ACC112 (cell line): ENCODE measurements at regions not wholly inside any gene's neighbourhood (a gene's known extent, or its start where the extent isn't known, plus 50 kb on each side); places are given as distances from the start of the nearest gene placed in this dataset.

Experiments
- H2AFZ ChIP-seq: fragments of 200-600 bp; sonication (generic); one replicate; pipeline ENCODE4 v1.6.0; 2017; ENCODE audit warnings: antibody characterized with exemption, low read length; ENCODE audit not compliant: unreplicated experiment
- H3K27ac ChIP-seq: fragments of 200-600 bp; sonication (generic); 2 replicates; pipeline ENCODE4 v1.5.1; 2014; ENCODE audit warnings: low read depth, mild to moderate bottlenecking, antibody characterized with exemption, low read length, moderate library complexity
- H3K27me3 ChIP-seq: fragments of 200-600 bp; sonication (generic); 2 replicates; pipeline ENCODE4 v1.6.1; 2014; ENCODE audit warnings: mild to moderate bottlenecking, antibody characterized with exemption, low read length, moderate library complexity, mixed read lengths; ENCODE audit not compliant: insufficient read depth
- H3K36me3 ChIP-seq: fragments of 200-600 bp; sonication (generic); 2 replicates; pipeline ENCODE4 v1.6.1; 2016; ENCODE audit warnings: mild to moderate bottlenecking, antibody characterized with exemption, low read length, moderate library complexity, mixed read lengths; ENCODE audit not compliant: insufficient read depth
- H3K4me1 ChIP-seq: fragments of 200-600 bp; sonication (generic); one replicate; pipeline ENCODE4 v1.6.1; 2016; ENCODE audit warnings: low read length, mixed read lengths; ENCODE audit not compliant: insufficient read depth, unreplicated experiment, control insufficient read depth
- H3K4me3 ChIP-seq: fragments of 200-600 bp; sonication (generic); 2 replicates; pipeline ENCODE4 v1.5.1; 2014; ENCODE audit warnings: mild to moderate bottlenecking, low read depth, low read length
- H3K79me2 ChIP-seq: fragments of 200-600 bp; sonication (generic); one replicate; pipeline ENCODE4 v1.6.0; 2016; ENCODE audit warnings: low read length; ENCODE audit not compliant: control insufficient read depth, unreplicated experiment, insufficient read depth

DNA sequence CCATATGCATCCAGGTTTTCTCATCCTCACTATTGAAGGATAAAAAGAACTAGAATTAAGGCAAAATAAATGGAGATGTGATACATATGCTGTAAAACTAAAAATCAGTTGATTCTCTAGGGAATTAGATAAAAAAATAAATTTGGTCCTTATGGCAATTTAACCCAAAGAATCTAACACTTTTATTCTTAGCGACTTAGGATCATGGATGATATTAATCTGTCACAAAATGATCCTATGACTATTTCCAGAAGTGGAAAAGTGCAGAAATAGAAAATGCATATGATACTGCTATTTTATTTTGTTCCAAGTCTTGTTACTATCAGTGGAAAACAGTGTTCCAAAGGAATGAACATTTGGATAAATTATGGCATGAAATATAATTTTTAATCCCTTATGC lies 746.3 kb downstream of the ROBO2 start:
- Histone ChIP-seq H2AFZ (no peak overlapping the region), H3K79me2 (no peaks in the 10 kb centered on the region), H3K4me3 (no peak overlapping the region)

GRCh38 chr3:77795013-77795412 lies 755.1 kb downstream of the ROBO2 start:
- H3K4me3 ChIP-seq: no peak overlapping the region
- H3K36me3 ChIP-seq: no peaks in the 10 kb centered on the region
- no peaks in the 10 kb centered on the region for H3K79me2 ChIP-seq
- H2AFZ ChIP-seq: no peak overlapping the region
- no peaks in the 10 kb centered on the region for H3K4me1 ChIP-seq
- no peak overlapping the region for H3K27ac ChIP-seq
- peaks cover 4% of the 10 kb centered on the region; the same call in 1 of the 2 replicates for H3K27me3 ChIP-seq

More for the DNA sequence above, 746.3 kb downstream of the ROBO2 start:
- H3K27me3 ChIP-seq: peaks cover 10% of the 10 kb centered on the region; the same call in 1 of the 2 replicates
- no peak overlapping the region for H3K27ac ChIP-seq
- no peaks in the 10 kb centered on the region for H3K36me3 ChIP-seq
- H3K4me1 ChIP-seq: no peaks in the 10 kb centered on the region

GRCh38 chr3:77799278-77799677 lies 759.4 kb downstream of the ROBO2 start:
- Histone ChIP-seq H3K27ac (no peak overlapping the region), H3K4me1 (no peaks in the 10 kb centered on the region), H3K79me2 (no peaks in the 10 kb centered on the region), H2AFZ (no peak overlapping the region), H3K4me3 (no peak overlapping the region), H3K27me3 (peaks cover 13% of the 10 kb centered on the region), H3K36me3 (no peaks in the 10 kb centered on the region)

DNA sequence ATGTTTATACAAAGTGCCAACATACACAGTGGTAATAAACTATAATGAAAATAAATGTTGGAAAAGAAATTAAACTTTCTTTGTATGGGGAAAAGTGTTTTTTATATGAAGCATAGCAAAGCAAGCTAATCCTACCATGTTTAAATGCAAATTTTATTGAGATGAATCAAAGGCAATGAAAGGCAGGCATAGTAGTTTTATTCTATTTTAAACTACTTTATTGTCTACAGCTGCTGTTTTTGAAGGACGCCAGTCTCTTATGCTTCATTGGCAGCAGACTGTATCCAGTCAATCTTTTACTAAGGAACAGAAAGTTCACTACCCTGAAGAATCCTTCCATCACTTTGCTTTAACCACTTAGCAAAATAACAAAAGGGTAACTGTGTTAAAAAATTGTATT lies 761.0 kb downstream of the ROBO2 start:
- Histone ChIP-seq H3K79me2 (no peaks in the 10 kb centered on the region), H3K4me1 (no peaks in the 10 kb centered on the region), H3K27ac (no peak overlapping the region), H3K36me3 (no peaks in the 10 kb centered on the region), H2AFZ (no peak overlapping the region), H3K4me3 (no peak overlapping the region), H3K27me3 (peaks cover 13% of the 10 kb centered on the region)

GRCh38 chr3:77807312-77807711 lies 767.4 kb downstream of the ROBO2 start:
- H3K27me3 ChIP-seq: peaks cover 6% of the 10 kb centered on the region
- no peaks in the 10 kb centered on the region for H3K36me3 ChIP-seq
- H3K4me3 ChIP-seq: no peak overlapping the region
- H3K27ac ChIP-seq: no peak overlapping the region
- no peaks in the 10 kb centered on the region for H3K4me1 ChIP-seq
- no peak overlapping the region for H2AFZ ChIP-seq
- no peaks in the 10 kb centered on the region for H3K79me2 ChIP-seq

DNA sequence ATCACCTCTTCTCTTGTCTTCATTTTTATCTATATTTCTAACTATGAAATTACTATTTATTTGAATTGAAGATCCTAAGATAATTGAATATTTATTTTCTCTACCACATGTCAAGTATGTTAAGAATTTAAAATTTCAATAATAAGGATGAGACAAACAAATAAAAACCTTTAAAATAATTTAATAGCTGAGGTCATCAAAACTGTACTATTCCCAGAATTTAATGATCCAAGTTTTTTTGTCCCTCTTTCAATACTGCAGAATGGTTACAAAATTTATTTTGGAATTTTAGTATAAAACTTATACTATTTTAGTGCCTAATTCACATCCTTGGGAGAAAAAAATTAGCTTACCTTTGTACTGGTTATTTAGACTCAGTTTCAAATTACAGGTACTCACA lies 774.9 kb downstream of the ROBO2 start:
- Histone ChIP-seq H3K4me1 (no peaks in the 10 kb centered on the region), H3K27ac (no peak overlapping the region), H3K36me3 (no peaks in the 10 kb centered on the region), H2AFZ (no peak overlapping the region), H3K27me3 (0 out of 2 replicates have a peak, but pooled peaks cover 4% of the 10 kb centered on the region), H3K4me3 (no peak overlapping the region), H3K79me2 (no peaks in the 10 kb centered on the region)

DNA sequence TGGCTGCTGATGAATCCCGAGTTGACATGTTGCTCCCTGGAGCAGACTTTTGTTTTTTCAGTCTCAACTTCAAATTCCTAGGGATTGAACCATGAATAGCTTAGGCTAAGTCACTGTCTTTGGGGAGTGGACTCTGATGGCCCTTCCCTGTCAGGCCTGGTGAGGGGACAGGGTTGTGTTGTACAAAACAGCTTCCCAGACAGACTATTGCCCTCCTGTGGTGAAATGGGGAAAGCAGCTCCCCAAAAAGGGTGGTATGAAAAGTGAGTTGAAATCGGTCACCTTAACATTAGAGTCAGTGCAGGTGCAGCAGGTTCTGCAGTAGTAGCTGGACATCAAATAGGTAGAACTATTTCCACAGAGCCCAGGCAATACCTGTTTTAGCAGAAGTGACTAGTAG lies 775.6 kb downstream of the ROBO2 start:
- Histone ChIP-seq H3K4me1 (no peaks in the 10 kb centered on the region), H3K79me2 (no peaks in the 10 kb centered on the region), H2AFZ (no peak overlapping the region), H3K27ac (no peak overlapping the region), H3K36me3 (no peaks in the 10 kb centered on the region), H3K4me3 (no peak overlapping the region), H3K27me3 (0 out of 2 replicates have a peak, but pooled peaks cover 4% of the 10 kb centered on the region)

GRCh38 chr3:77816366-77816765 lies 776.5 kb downstream of the ROBO2 start:
- Histone ChIP-seq H3K79me2 (no peaks in the 10 kb centered on the region), H3K27me3 (0 out of 2 replicates have a peak, but pooled peaks cover 4% of the 10 kb centered on the region), H3K27ac (no peak overlapping the region), H3K36me3 (no peaks in the 10 kb centered on the region), H3K4me3 (no peak overlapping the region), H3K4me1 (no peaks in the 10 kb centered on the region), H2AFZ (no peak overlapping the region)

- Histone ChIP-seq H3K4me3 (no peak overlapping the region), H3K36me3 (no peaks in the 10 kb centered on the region), H3K27ac (no peak overlapping the region; the same call in 1 of the 2 replicates), H3K79me2 (no peaks in the 10 kb centered on the region), H3K4me1 (peaks cover 6% of the 10 kb centered on the region), H2AFZ (no peak overlapping the region), H3K27me3 (no peaks in the 10 kb centered on the region; the same call in 1 of the 2 replicates)
Observed at GRCh38 chr3:77825001-77825827, 785.3 kb downstream of the ROBO2 start.

- Histone ChIP-seq H3K79me2 (no peaks in the 10 kb centered on the region), H2AFZ (no peak overlapping the region), H3K4me1 (no peaks in the 10 kb centered on the region), H3K36me3 (no peaks in the 10 kb centered on the region), H3K27me3 (no peaks in the 10 kb centered on the region), H3K4me3 (no peak overlapping the region), H3K27ac (no peak overlapping the region)
Observed at GRCh38 chr3:77835921-77836320, 796.0 kb downstream of the ROBO2 start.

DNA sequence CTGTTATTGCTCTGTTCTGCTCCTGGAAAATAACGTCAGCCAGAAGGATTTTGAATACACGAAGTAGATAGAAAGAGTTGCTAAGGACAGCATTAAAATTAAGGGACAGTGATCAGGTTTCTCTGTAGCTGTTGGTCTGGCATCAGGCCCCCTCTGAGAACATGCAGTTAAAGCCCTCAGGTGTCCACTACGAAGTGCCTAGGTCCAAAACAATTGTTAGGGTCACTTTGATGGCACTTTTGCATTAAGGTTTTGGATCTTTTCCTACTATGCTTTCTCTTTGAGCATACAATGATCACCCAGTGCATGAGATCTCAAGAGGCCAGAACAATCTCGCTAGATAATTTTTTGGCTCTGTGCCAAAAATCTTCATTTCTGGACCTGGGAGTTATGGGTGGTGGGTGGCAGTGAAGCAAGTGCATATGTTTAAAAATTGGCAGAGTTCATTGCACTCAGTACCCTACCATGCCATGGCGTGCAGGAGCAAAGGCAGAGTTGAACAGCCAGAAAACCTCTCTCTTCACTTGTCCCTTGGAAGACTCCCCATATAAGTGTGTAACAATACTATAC lies 797.6 kb downstream of the ROBO2 start:
- H3K79me2 ChIP-seq: no peaks in the 10 kb centered on the region
- no peak overlapping the region for H3K27ac ChIP-seq
- H3K4me1 ChIP-seq: no peaks in the 10 kb centered on the region
- no peak overlapping the region for H2AFZ ChIP-seq
- no peak overlapping the region for H3K4me3 ChIP-seq
- no peaks in the 10 kb centered on the region for H3K36me3 ChIP-seq
- H3K27me3 ChIP-seq: no peaks in the 10 kb centered on the region
